Prostate gland (tissue), 2 donors: ENCODE measurements at regions not wholly inside any gene's neighbourhood (a gene's known extent, or its start where the extent isn't known, plus 50 kb on each side); places are given as distances from the start of the nearest gene placed in this dataset.

Experiments used
- DNase-seq: peaks from one replicate; pipeline ENCODE4 v3.0.0-alpha.2; 2019; ENCODE audit warnings: low spot score
- H3K27ac ChIP-seq, 2 donors: fragments of 200-600 bp; sonication (generic); 2 replicates each; pipeline ENCODE4 v1.5.1; 2017 to 2019
- H3K27me3 ChIP-seq: fragments of 200-600 bp; sonication (generic); replicated peaks from 2 replicates; pipeline ENCODE4 v1.5.1; 2019; ENCODE audit not compliant: insufficient read depth
- H3K36me3 ChIP-seq, 2 donors: fragments of 200-600 bp; sonication (generic); 1 replicate in 1 of 2; 2 replicates in 1 of 2; pipeline versions ENCODE4 v1.5.1 to v1.8.1; 2017 to 2019
- H3K4me1 ChIP-seq: fragments of 200-600 bp; sonication (generic); replicated peaks from 2 replicates; pipeline ENCODE4 v1.5.1; 2019
- H3K4me3 ChIP-seq, 2 donors: fragments of 200-600 bp; sonication (generic); 2 replicates each; pipeline ENCODE4 v1.5.1; 2017 to 2019
- H3K9me3 ChIP-seq: fragments of 200-600 bp; sonication (generic); 2 replicates; pipeline ENCODE4 v1.5.1; 2017
- POLR2A ChIP-seq: fragments of 450-650 bp; IDR thresholded peaks from one replicate; pipeline ENCODE4 v1.6.1; 2016; ENCODE audit warnings: antibody characterized with exemption, mild to moderate bottlenecking
- POLR2AphosphoS5 ChIP-seq: sonication (generic); formaldehyde crosslinking; IDR thresholded peaks from one replicate; pipeline ENCODE4 v1.6.1; 2017; ENCODE audit warnings: antibody characterized with exemption
- WGBS: methylation state at CpG from one replicate; pipeline ENCODE4 v1.1.5; 2018; 5-methylcytosine and 5-hydroxymethylcytosine counted together
- intact Hi-C: fragments of 100-400 bp; cut with DNase I; formaldehyde crosslinking; loops from one replicate; pipeline ENCODE4 v1.14.2; 2022
- TF ChIP-seq, protein P1 (sequence below), 4 experiments: fragments of 200-600 bp in 2 of 4; fragments of 450-650 bp in 2 of 4; sonication (generic) in 2 of 4; IDR thresholded peaks; 1 replicate in 3 of 4; 2 replicates in 1 of 4; pipeline ENCODE4 v1.5.1; 2016 to 2019; ENCODE audit warnings: antibody characterized with exemption in 4 of 4, mild to moderate bottlenecking in 2 of 4, moderate library complexity in 2 of 4

GRCh38 chr13:22262001-22262885 is 591.4 kb downstream of the FGF9 start:
- Histone ChIP-seq H3K27ac (no peak overlapping the region), H3K36me3 (no peaks in the 10 kb centered on the region), H3K4me1 (no peaks in the 10 kb centered on the region), H3K9me3 (no peaks in the 10 kb centered on the region), H3K4me3 (no peak overlapping the region), H3K27me3 (no peaks in the 10 kb centered on the region)
- intact Hi-C loops: no loop called here
- TF ChIP-seq, protein P1, sequence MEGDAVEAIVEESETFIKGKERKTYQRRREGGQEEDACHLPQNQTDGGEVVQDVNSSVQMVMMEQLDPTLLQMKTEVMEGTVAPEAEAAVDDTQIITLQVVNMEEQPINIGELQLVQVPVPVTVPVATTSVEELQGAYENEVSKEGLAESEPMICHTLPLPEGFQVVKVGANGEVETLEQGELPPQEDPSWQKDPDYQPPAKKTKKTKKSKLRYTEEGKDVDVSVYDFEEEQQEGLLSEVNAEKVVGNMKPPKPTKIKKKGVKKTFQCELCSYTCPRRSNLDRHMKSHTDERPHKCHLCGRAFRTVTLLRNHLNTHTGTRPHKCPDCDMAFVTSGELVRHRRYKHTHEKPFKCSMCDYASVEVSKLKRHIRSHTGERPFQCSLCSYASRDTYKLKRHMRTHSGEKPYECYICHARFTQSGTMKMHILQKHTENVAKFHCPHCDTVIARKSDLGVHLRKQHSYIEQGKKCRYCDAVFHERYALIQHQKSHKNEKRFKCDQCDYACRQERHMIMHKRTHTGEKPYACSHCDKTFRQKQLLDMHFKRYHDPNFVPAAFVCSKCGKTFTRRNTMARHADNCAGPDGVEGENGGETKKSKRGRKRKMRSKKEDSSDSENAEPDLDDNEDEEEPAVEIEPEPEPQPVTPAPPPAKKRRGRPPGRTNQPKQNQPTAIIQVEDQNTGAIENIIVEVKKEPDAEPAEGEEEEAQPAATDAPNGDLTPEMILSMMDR (IDR thresholded peaks at IDR 0.05): no peak
- no peak for TF ChIP-seq POLR2AphosphoS5
- TF ChIP-seq POLR2A: no peak
- 44% methylated on average over 6 of the region's 6 CpGs for whole genome bisulfite sequencing
- DNase-seq: no peak

DNA sequence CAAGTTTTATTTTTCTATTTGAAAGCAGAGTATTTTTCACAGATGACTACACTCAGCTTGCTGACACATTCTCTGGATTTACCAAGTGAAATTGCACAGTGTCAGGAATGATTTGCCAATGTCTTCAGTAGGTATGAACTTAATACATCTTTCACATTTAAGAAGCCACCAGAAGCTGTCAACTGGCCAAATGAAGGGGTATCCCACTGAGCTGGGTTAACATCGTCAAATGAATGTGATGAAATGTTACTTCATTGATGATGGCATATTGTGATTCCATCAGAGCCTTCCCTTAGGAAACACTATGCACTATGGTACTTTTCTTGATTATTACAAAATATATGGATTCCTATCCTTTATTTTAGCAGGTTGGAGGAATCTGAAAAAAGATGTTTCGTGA is 592.3 kb downstream of the FGF9 start:
- 75% methylated on average over 2 of the region's 2 CpGs for WGBS
- Histone ChIP-seq H3K4me3 (no peak overlapping the region), H3K36me3 (no peaks in the 10 kb centered on the region), H3K4me1 (no peaks in the 10 kb centered on the region), H3K27me3 (no peaks in the 10 kb centered on the region), H3K9me3 (no peaks in the 10 kb centered on the region), H3K27ac (no peak overlapping the region)
- intact Hi-C loops: no loop called here
- TF ChIP-seq POLR2A: no peak
- TF ChIP-seq POLR2AphosphoS5: no peak
- TF ChIP-seq, protein P1 (IDR thresholded peaks at IDR 0.05): no peak
- DNase-seq: no peak

DNA sequence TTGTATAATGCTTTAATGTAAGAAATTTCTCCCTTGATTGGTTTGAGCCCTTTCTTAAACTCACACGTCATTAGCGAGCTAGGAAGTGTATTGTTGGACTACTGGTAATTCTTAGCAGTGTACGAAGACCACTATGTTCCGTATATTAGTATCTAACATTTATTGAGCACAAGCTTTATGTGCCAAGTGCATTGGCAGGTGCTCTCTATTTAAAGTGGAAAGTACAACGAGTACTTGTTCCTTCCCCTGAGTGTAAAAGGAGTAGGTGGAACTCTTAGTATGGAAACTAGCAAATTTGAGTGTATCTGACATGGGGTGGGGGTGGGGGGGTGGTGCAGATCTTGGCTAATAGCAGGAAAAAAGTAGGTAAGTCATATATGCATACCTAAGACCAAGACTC is 594.7 kb downstream of the FGF9 start:
- 35% methylated on average over 5 of the region's 5 CpGs for WGBS
- TF ChIP-seq POLR2A (no peak), POLR2AphosphoS5 (peak; percentile 28)
- no peaks in the 10 kb centered on the region for H3K27me3 ChIP-seq
- no peaks in the 10 kb centered on the region for H3K4me1 ChIP-seq
- no peak overlapping the region for H3K27ac ChIP-seq
- DNase-seq: no peak
- intact Hi-C loops: no loop called here
- no peaks in the 10 kb centered on the region for H3K9me3 ChIP-seq
- no peaks in the 10 kb centered on the region for H3K36me3 ChIP-seq
- H3K4me3 ChIP-seq: no peak overlapping the region

- Histone ChIP-seq H3K4me3 (no peak overlapping the region), H3K4me1 (no peaks in the 10 kb centered on the region), H3K9me3 (no peaks in the 10 kb centered on the region), H3K36me3 (no peaks in the 10 kb centered on the region), H3K27me3 (no peaks in the 10 kb centered on the region), H3K27ac (no peak overlapping the region)
- DNase-seq: no peak
- TF ChIP-seq, protein P1 (IDR thresholded peaks at IDR 0.05): no peak
- TF ChIP-seq POLR2A: no peak
- no peak for TF ChIP-seq POLR2AphosphoS5
- 98% methylated on average over 5 of the region's 5 CpGs for WGBS
- intact Hi-C loops: no loop called here
Measured at GRCh38 chr13:22270881-22271280, 600.0 kb downstream of the FGF9 start.

- 87% methylated on average over 2 of the region's 2 CpGs for WGBS
- no peak for DNase-seq
- Histone ChIP-seq H3K4me3 (no peak overlapping the region), H3K27me3 (no peaks in the 10 kb centered on the region), H3K36me3 (no peaks in the 10 kb centered on the region), H3K9me3 (no peaks in the 10 kb centered on the region), H3K4me1 (no peaks in the 10 kb centered on the region), H3K27ac (no peak overlapping the region)
- intact Hi-C loops: no loop called here
- TF ChIP-seq, protein P1 (IDR thresholded peaks at IDR 0.05): no peak
- TF ChIP-seq POLR2AphosphoS5 (no peak), POLR2A (no peak)
Measured at GRCh38 chr13:22271903-22272302, 601.0 kb downstream of the FGF9 start.
